ENCODE measurements at regions not wholly inside any gene's neighbourhood (a gene's known extent, or its start where the extent isn't known, plus 50 kb on each side); places are given as distances from the start of the nearest gene placed in this dataset.

- Histone ChIP-seq H3K4me3 (replicated peaks in 1 of 3; ENCODE audit: insufficient read depth in 1 of 3, low read depth in 1 of 3, low read length in 3 of 3) (no peak overlapping the region), H3K9me3 (replicated peaks; ENCODE audit: control insufficient read depth, insufficient read depth, low read length) (no peaks in the 10 kb centered on the region), H2AFZ (ENCODE audit: low read depth, low read length) (no peak overlapping the region), H3K27ac (ENCODE audit: insufficient read depth, low read depth, low read length) (no peak overlapping the region), H3K4me2 (ENCODE audit: insufficient read depth, low read length) (no peak overlapping the region), H3K36me3 (ENCODE audit: control insufficient read depth in 2 of 2, extremely low read depth in 1 of 2, insufficient read depth in 2 of 2, low read length in 2 of 2) (no peaks in the 10 kb centered on the region), H3K9me1 (replicated peaks; ENCODE audit: control insufficient read depth, extremely low read depth, insufficient read depth, low read length) (no peaks in the 10 kb centered on the region), H4K20me1 (replicated peaks; ENCODE audit: control insufficient read depth, extremely low read depth, insufficient read depth, low read length) (no peaks in the 10 kb centered on the region), H3K27me3 (ENCODE audit: control insufficient read depth in 2 of 2, insufficient read depth in 2 of 2, low read length in 2 of 2) (no peaks in the 10 kb centered on the region), H3K9ac (replicated peaks; ENCODE audit: extremely low read depth, insufficient read depth, low read length) (no peak overlapping the region), H3K79me2 (ENCODE audit: control insufficient read depth, insufficient read depth, low read length) (no peaks in the 10 kb centered on the region), H3K4me1 (ENCODE audit: control insufficient read depth, extremely low read depth, insufficient read depth, low read length) (no peaks in the 10 kb centered on the region)
- intact Hi-C loops (cut with micrococcal nuclease) = no loop called here
- CTCF ChIA-PET = no interaction called here
- dilution Hi-C loops (cut with MboI; ENCODE audit: extremely low pct_ligation_motif_present, low sequenced_read_pairs) = no loop called here
- POLR2A ChIA-PET = no interaction called here
- no TSS peak for BruUV-seq (replicated peaks)
- TF ChIP-seq FOS (IDR thresholded peaks at IDR 0.05; ENCODE audit: borderline replicate concordance, insufficient read depth, low read length) (no peak), MYC (IDR thresholded peaks at IDR 0.05; ENCODE audit: low read depth, low read length) (no peak), CTCF (IDR thresholded peaks at IDR 0.05; ENCODE audit: extremely low read depth in 1 of 2, insufficient read depth in 1 of 2, low read depth in 1 of 2, low read length in 2 of 2) (no peak), EZH2 (IDR thresholded peaks at IDR 0.05; ENCODE audit: borderline replicate concordance, low read depth, low read length, severe bottlenecking) (no peak), POLR2AphosphoS5 (IDR thresholded peaks at IDR 0.05; ENCODE audit: insufficient read depth, low read depth, low read length) (no peak), JUN (IDR thresholded peaks at IDR 0.05; ENCODE audit: borderline replicate concordance, insufficient read depth, insufficient read length, low read depth) (no peak), GATA2 (IDR thresholded peaks at IDR 0.05; ENCODE audit: insufficient read depth, insufficient read length, low read depth, low read length) (no peak), POLR2A (IDR thresholded peaks at IDR 0.05; ENCODE audit: low read depth, low read length) (no peak)
- TF ChIP-seq, protein P1, sequence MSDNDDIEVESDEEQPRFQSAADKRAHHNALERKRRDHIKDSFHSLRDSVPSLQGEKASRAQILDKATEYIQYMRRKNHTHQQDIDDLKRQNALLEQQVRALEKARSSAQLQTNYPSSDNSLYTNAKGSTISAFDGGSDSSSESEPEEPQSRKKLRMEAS (IDR thresholded peaks at IDR 0.05; ENCODE audit: insufficient read depth, insufficient read length) = no peak
- DNase-seq (ENCODE audit: low read depth, low spot score) (no peak), FAIRE-seq (no peak)
These were observed 56.7 kb upstream of the NKD1 start for GRCh38 chr16:50491516-50491915.
